ENCODE measurements at regions not wholly inside any gene's neighbourhood (a gene's known extent, or its start where the extent isn't known, plus 50 kb on each side); places are given as distances from the start of the nearest gene placed in this dataset.

DNA sequence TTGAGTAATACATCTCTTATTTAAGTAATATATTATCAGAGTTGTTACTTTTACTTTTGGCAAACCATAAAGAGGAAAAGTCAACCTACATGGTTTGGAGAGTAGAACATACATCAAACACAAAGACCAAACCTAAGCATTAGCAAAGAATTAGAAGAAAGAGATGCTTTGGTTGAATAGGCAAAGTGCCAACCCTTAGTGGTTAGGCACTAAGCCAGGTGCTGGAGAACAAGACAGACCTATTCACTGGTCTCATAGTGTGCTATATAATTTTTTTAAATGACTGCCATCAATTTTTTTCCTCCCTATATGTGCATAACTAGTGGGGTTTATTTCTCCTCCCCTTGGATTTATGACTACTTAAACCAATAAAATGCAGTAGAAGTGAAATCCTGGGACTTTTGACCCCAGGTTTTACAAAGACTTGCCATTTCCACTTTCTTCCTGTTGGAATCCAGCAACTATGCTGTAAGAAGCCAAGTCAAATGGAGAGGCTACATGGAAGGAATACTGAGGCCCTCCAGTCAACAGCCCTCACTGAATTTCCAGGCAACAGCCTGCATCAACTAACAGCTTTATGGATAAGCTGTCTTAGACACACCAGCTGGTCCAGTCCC lies 69.8 kb upstream of the HAO2 start:
- H3K9me3 ChIP-seq, result no peaks in the 10 kb centered on the region
- no peaks in the 10 kb centered on the region for H3K36me3 ChIP-seq
- DNase-seq, result no peak
- intact Hi-C loops (cut with DNase I; ENCODE audit: low total_unique reads), result no loop called here
- H3K4me3 ChIP-seq, result no peak overlapping the region
- no peak overlapping the region for H3K27ac ChIP-seq
- TF ChIP-seq, protein P1, sequence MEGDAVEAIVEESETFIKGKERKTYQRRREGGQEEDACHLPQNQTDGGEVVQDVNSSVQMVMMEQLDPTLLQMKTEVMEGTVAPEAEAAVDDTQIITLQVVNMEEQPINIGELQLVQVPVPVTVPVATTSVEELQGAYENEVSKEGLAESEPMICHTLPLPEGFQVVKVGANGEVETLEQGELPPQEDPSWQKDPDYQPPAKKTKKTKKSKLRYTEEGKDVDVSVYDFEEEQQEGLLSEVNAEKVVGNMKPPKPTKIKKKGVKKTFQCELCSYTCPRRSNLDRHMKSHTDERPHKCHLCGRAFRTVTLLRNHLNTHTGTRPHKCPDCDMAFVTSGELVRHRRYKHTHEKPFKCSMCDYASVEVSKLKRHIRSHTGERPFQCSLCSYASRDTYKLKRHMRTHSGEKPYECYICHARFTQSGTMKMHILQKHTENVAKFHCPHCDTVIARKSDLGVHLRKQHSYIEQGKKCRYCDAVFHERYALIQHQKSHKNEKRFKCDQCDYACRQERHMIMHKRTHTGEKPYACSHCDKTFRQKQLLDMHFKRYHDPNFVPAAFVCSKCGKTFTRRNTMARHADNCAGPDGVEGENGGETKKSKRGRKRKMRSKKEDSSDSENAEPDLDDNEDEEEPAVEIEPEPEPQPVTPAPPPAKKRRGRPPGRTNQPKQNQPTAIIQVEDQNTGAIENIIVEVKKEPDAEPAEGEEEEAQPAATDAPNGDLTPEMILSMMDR (IDR thresholded peaks at IDR 0.05), result no peak
- H3K27me3 ChIP-seq, result no peaks in the 10 kb centered on the region
- H3K4me1 ChIP-seq, result no peaks in the 10 kb centered on the region

DNA sequence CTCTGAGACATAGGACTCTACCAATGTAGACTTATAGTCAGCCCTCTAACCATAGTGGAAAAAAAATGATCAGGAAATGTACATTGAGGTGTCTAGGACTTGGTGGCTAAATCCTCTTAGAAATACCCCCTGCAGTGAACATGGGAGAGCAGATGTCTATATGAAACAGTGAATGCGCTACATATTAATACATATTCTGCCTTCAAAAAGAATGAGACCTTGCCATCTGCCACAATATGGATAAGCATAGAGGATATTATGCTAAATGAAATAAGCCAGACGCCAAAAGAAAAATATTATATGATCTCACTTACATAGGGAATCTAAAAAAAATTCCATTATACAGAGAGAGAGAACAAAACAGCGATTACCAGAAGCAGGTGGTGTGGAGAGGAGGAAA lies 66.6 kb upstream of the HAO2 start:
- Histone ChIP-seq H3K4me1 (no peaks in the 10 kb centered on the region), H3K36me3 (no peaks in the 10 kb centered on the region), H3K9me3 (no peaks in the 10 kb centered on the region), H3K4me3 (no peak overlapping the region), H3K27ac (no peak overlapping the region), H3K27me3 (no peaks in the 10 kb centered on the region)
- TF ChIP-seq, protein P1 (IDR thresholded peaks at IDR 0.05), result no peak
- intact Hi-C loops (cut with DNase I; ENCODE audit: low total_unique reads), result no loop called here
- DNase-seq, result no peak

- TF ChIP-seq, protein P1 (IDR thresholded peaks at IDR 0.05), result no peak
- Histone ChIP-seq H3K27me3 (no peaks in the 10 kb centered on the region), H3K9me3 (no peaks in the 10 kb centered on the region), H3K4me3 (no peak overlapping the region), H3K27ac (no peak overlapping the region), H3K4me1 (no peaks in the 10 kb centered on the region), H3K36me3 (no peaks in the 10 kb centered on the region)
- no peak for DNase-seq
- intact Hi-C loops (cut with DNase I; ENCODE audit: low total_unique reads), result no loop called here
Measured at GRCh38 chr1:119308130-119308700, 60.4 kb upstream of the HAO2 start.

DNA sequence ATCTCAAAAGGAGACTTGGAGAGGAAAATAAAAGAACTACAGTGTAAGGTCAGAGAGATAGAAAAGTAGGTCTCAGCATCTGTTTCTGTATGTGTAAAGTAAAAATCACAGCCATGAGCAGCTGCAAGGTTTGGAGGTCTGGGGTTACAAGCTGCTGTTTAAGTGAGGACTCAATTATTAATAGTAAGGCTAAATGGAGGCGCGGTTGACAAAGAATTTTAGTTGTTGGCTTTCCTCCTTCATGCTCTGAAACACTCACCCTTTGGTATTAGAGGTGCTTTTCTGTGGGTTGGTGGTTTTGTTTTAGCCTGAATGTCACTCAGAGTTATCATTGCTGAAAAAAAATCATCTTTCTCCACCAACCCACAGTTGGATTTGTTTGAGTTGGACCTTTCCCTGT lies 59.8 kb upstream of the HAO2 start:
- Histone ChIP-seq H3K36me3 (no peaks in the 10 kb centered on the region), H3K4me3 (no peak overlapping the region), H3K27me3 (no peaks in the 10 kb centered on the region), H3K4me1 (no peaks in the 10 kb centered on the region), H3K27ac (no peak overlapping the region), H3K9me3 (no peaks in the 10 kb centered on the region)
- TF ChIP-seq, protein P1 (IDR thresholded peaks at IDR 0.05), result no peak
- intact Hi-C loops (cut with DNase I; ENCODE audit: low total_unique reads), result no loop called here
- no peak for DNase-seq

- Histone ChIP-seq H3K27me3 (no peaks in the 10 kb centered on the region), H3K4me1 (no peaks in the 10 kb centered on the region), H3K4me3 (no peak overlapping the region), H3K27ac (no peak overlapping the region), H3K9me3 (no peaks in the 10 kb centered on the region), H3K36me3 (no peaks in the 10 kb centered on the region)
- TF ChIP-seq, protein P1 (IDR thresholded peaks at IDR 0.05), result no peak
- intact Hi-C loops (cut with DNase I; ENCODE audit: low total_unique reads), result no loop called here
- no peak for DNase-seq
Measured at GRCh38 chr1:119310301-119310700, 58.3 kb upstream of the HAO2 start.
